Lung (tissue), 11 donors: ENCODE measurements at regions not wholly inside any gene's neighbourhood (a gene's known extent, or its start where the extent isn't known, plus 50 kb on each side); places are given as distances from the start of the nearest gene placed in this dataset.
"Not testable (repeated sequence)": the region's sequence is repeated elsewhere in the genome, so short reads cannot be mapped to it uniquely, and the experiment has no call there.

Experiments
- ATAC-seq: fragments of 200-7000 bp; cut with Tn5 transposase; one replicate; pipeline ENCODE4 v1.9.1; 2020; ENCODE audit warnings: moderate number of reproducible peaks; ENCODE audit not compliant: insufficient read depth, low FRiP score
- DNase-seq, 3 donors: peaks; one replicate each; pipeline ENCODE4 v3.0.0-alpha.2; 2013 to 2017
- H3K27ac ChIP-seq, 2 donors: one replicate each; pipeline ENCODE4 v1.5.1; 2013; ENCODE audit warnings: mild to moderate bottlenecking in 2 of 2, moderate library complexity in 2 of 2, control low read depth in 1 of 2, inconsistent platforms in 1 of 2, low read depth in 1 of 2, low read length in 1 of 2
- H3K27me3 ChIP-seq, 3 donors: one replicate each; pipeline ENCODE4 v1.5.1; 2013; ENCODE audit warnings: low read length in 2 of 3; ENCODE audit not compliant: control insufficient read depth in 3 of 3, insufficient read depth in 3 of 3
- H3K36me3 ChIP-seq, 4 donors: one replicate each; pipeline ENCODE4 v1.5.1; 2013; ENCODE audit warnings: low read length in 4 of 4, mild to moderate bottlenecking in 1 of 4, moderate library complexity in 1 of 4; ENCODE audit not compliant: control insufficient read depth in 4 of 4, insufficient read depth in 4 of 4
- H3K4me1 ChIP-seq, 5 donors: one replicate each; pipeline ENCODE4 v1.5.1; 2013; ENCODE audit warnings: low read length in 5 of 5, mild to moderate bottlenecking in 2 of 5, moderate library complexity in 1 of 5; ENCODE audit not compliant: control insufficient read depth in 5 of 5, insufficient read depth in 5 of 5
- H3K4me3 ChIP-seq: one replicate; pipeline ENCODE4 v1.5.1; 2013; ENCODE audit warnings: mild to moderate bottlenecking, control low read depth, moderate library complexity
- H3K9ac ChIP-seq, 2 donors: one replicate each; pipeline ENCODE4 v1.5.1; 2013; ENCODE audit warnings: low read length in 2 of 2, control low read depth in 1 of 2; ENCODE audit not compliant: insufficient read depth in 1 of 2
- H3K9me3 ChIP-seq, 4 donors: one replicate each; pipeline ENCODE4 v1.5.1; 2013; ENCODE audit warnings: low read length in 3 of 4, mild to moderate bottlenecking in 1 of 4, moderate library complexity in 1 of 4; ENCODE audit not compliant: control insufficient read depth in 4 of 4, insufficient read depth in 3 of 4
- CTCF ChIP-seq: IDR thresholded peaks from 2 replicates; pipeline ENCODE4 v1.5.1; 2012; ENCODE audit warnings: mild to moderate bottlenecking; ENCODE audit errors: control extremely low read depth, extremely low read depth
- WGBS, 2 donors: extraction: QIAGEN DNeasy Blood & Tissue Kit; methylation state at CpG; one replicate each; pipeline ENCODE4 v1.1.7; 2013; 5-methylcytosine and 5-hydroxymethylcytosine counted together
- donor health status: control.
- donor health status: control.
- donor health status: Bipolar disorder and iron deficiency.
- donor health status: healthy.
- donor health status: DM: yes; HTN: yes; CAD: no.

- no peak for TF ChIP-seq CTCF
- peaks cover 0 to 3% (median 0%) of the 10 kb centered on the region in 4 donors for H3K9me3 ChIP-seq
- H3K4me3 ChIP-seq: no peak overlapping the region
- WGBS, 2 donors: 60 to 66% methylated on average over 3 of the region's 3 CpGs
- no peak overlapping the region for H3K27ac ChIP-seq
- no peaks in the 10 kb centered on the region for H3K27me3 ChIP-seq
- ATAC-seq (no peak), DNase-seq (no peak)
- no peaks in the 10 kb centered on the region for H3K4me1 ChIP-seq
- no peaks in the 10 kb centered on the region for H3K36me3 ChIP-seq
- no peak overlapping the region for H3K9ac ChIP-seq
These were observed 492.3 kb upstream of the TMEFF2 start for GRCh38 chr2:192687015-192687414.

GRCh38 chr2:192682511-192682910 lies 487.8 kb upstream of the TMEFF2 start:
- not testable (repeated sequence) for H3K9me3 ChIP-seq, H3K27ac ChIP-seq, H3K27me3 ChIP-seq, H3K4me1 ChIP-seq, H3K9ac ChIP-seq, ATAC-seq, H3K4me3 ChIP-seq, DNase-seq, H3K36me3 ChIP-seq
- WGBS, 2 donors: 95 to 98% methylated on average over 27 of the region's 27 CpGs

GRCh38 chr2:192675681-192676080 lies 480.9 kb upstream of the TMEFF2 start:
- Histone ChIP-seq H3K27me3 (no peaks in the 10 kb centered on the region), H3K4me3 (no peak overlapping the region), H3K4me1 (no peaks in the 10 kb centered on the region), H3K9ac (no peak overlapping the region), H3K9me3 (no peaks in the 10 kb centered on the region), H3K27ac (no peak overlapping the region), H3K36me3 (no peaks in the 10 kb centered on the region)
- 87 to 90% methylated on average over 5 of the region's 5 CpGs for WGBS, 2 donors
- DNase-seq: no peak
- no peak for TF ChIP-seq CTCF
- no peak for ATAC-seq

GRCh38 chr2:192669505-192670091 lies 474.9 kb upstream of the TMEFF2 start:
- no peaks in the 10 kb centered on the region for H3K36me3 ChIP-seq

GRCh38 chr2:192660555-192660954 lies 465.8 kb upstream of the TMEFF2 start:
- WGBS, 2 donors: 71 to 85% methylated on average over 4 of the region's 4 CpGs

More at GRCh38 chr2:192669505-192670091, 474.9 kb upstream of the TMEFF2 start:
- Histone ChIP-seq H3K4me3 (no peak overlapping the region), H3K9ac (no peak overlapping the region), H3K9me3 (no peaks in the 10 kb centered on the region), H3K27ac (no peak overlapping the region), H3K4me1 (no peaks in the 10 kb centered on the region), H3K27me3 (no peaks in the 10 kb centered on the region)
- no peak for TF ChIP-seq CTCF
- DNase-seq: no peak
- 87 to 88% methylated on average over 8 of the region's 8 CpGs for WGBS, 2 donors
- no peak for ATAC-seq

More at GRCh38 chr2:192660555-192660954, 465.8 kb upstream of the TMEFF2 start:
- not testable (repeated sequence) for H3K9ac ChIP-seq, H3K36me3 ChIP-seq, DNase-seq, H3K27ac ChIP-seq, H3K4me3 ChIP-seq, ATAC-seq, H3K4me1 ChIP-seq, H3K27me3 ChIP-seq, H3K9me3 ChIP-seq
